ENCODE measurements at regions not wholly inside any gene's neighbourhood (a gene's known extent, or its start where the extent isn't known, plus 50 kb on each side); places are given as distances from the start of the nearest gene placed in this dataset.
"Not testable (repeated sequence)": the region's sequence is repeated elsewhere in the genome, so short reads cannot be mapped to it uniquely, and the experiment has no call there.

- DNase-seq (ENCODE audit: low read depth in 4 of 4, low spot score in 1 of 4) = no peak
These were observed 1090.2 kb upstream of the ACVR2A start for GRCh38 chr2:146754606-146755005.

GRCh38 chr2:146748046-146748445 is 1096.8 kb upstream of the ACVR2A start:
- DNase-seq (ENCODE audit: low read depth in 4 of 4, low spot score in 1 of 4) = no peak

GRCh38 chr2:146741260-146741659 is 1103.6 kb upstream of the ACVR2A start:
- DNase-seq (ENCODE audit: low read depth in 4 of 4, low spot score in 1 of 4) = no peak

- DNase-seq (ENCODE audit: low read depth in 4 of 4, low spot score in 1 of 4) = no peak
These were observed 1110.0 kb upstream of the ACVR2A start for GRCh38 chr2:146734821-146735190.

DNA sequence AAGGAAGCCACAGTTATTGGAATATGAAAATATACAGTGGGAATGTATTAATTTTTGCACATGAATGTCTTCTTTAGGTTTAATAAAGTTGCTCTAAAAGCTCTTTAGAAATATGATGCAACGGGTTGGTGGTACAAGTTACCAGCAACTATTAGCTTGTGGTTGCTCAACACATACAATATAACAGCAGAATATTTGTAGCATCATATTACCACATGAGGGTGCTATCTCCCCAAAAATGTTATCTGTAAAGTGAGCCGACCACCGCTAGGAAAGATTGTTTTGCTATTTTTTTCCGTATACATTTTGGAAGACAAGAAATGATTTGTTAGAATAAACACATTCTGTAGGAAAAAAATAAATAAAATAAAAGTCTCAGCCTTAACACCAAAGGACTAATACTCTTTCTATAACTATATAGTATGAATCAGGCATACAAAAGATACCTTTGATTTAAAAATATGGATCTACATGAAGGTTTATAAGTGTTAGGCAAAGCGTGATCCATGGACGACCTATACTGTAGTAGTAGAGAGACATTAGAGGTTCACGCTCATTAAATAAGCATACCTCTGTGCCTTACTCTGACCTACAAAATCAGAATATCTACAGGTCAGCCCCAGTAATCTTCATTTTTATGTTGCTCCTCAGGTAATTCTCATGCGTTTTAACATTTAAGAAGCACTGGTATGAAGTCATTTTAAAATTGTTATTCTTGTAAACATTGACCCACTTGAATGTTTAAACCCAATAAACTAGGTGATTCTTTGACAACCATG is 1110.6 kb upstream of the ACVR2A start:
- no peak for DNase-seq (ENCODE audit: low read depth in 4 of 4, low spot score in 1 of 4)

- no peak for DNase-seq (ENCODE audit: low read depth in 4 of 4, low spot score in 1 of 4)
These were observed 1113.9 kb upstream of the ACVR2A start for GRCh38 chr2:146730882-146731281.

- no peak for DNase-seq (ENCODE audit: low read depth in 4 of 4, low spot score in 1 of 4)
These were observed 1123.3 kb upstream of the ACVR2A start for GRCh38 chr2:146721486-146721885.

DNA sequence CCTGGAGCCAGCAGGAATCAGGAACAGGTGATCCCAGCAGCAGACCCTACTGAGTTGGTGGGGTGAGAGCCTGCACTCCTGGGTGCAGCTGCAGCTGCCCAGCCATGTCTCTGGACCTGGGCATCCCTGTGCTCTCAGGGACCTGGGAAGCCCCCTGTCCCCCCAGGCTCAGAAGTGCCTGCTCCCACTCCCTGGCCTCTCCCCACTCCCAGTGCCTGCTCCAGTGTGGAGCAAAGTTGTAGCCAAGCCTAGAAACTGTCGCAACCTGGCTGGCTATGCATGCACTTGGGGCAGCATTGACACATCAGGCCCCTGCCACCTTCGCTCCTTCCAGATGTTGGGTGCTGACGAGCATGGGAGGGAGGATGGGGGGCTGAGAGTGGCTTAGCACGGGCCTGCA is 1124.7 kb upstream of the ACVR2A start:
- no peak for DNase-seq (ENCODE audit: low read depth in 4 of 4, low spot score in 1 of 4)

DNA sequence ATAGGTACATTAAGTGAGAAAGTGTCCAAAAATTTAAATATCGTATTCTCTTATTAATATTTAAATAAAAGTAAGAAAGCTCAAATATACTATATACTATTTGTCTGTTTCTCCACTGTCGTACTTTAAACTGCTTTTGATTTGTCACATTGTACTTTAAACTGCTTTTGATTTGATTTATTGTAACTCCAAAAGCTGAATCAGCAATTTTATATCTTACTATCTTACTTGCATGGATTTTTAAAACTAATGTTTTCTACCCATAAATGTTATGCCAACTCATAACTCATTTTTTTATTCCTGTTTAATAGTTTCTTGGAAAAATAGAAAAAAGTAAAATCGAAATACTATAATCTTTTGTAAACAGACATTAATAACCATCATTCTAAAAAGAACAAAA is 1128.2 kb upstream of the ACVR2A start:
- no peak for DNase-seq (ENCODE audit: low read depth in 4 of 4, low spot score in 1 of 4)

- no peak for DNase-seq (ENCODE audit: low read depth in 4 of 4, low spot score in 1 of 4)
These were observed 1135.8 kb upstream of the ACVR2A start for GRCh38 chr2:146709004-146709403.

- no peak for DNase-seq (ENCODE audit: low read depth in 4 of 4, low spot score in 1 of 4)
These were observed 1143.6 kb upstream of the ACVR2A start for GRCh38 chr2:146701183-146701582.

DNA sequence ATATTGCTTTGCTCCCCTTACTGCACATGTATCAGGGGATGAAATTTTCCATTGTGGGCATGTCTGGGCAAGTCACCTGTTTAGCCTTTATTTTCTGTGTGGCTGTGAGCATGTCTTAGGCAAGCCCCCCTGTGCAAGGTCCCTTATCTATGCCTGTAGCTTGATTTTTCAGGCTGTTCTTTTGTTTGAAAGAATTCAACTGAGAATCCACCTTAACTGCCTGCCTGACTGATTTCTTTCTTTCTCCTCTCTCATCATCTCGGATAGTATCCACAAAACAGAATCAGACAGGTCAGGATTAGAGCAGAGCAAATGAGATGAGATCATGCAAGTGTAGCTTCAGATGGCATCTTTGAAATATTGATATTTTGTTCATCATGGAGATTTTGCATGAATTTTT is 1147.5 kb upstream of the ACVR2A start:
- DNase-seq (ENCODE audit: low read depth in 4 of 4, low spot score in 1 of 4) = no peak

DNA sequence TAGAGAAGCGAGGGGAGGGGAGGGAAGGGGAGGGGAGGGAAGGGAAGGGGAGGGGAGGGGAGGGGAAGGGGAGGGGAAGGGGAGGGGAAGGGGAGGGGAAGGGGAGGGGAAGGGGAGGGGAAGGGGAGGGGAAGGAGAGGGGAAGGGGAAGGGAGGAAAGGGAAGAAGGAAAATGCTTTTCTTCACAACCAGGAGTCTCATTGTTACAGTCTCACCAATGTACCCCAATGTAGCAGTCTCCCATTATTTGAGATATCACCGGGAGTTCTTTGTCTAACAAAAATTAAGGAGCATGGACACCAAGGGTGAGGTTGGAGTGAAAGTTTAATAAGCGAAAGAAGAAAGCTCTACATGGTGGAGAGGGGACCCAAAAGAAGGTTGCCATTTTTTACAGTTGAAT is 1148.0 kb upstream of the ACVR2A start:
- DNase-seq (ENCODE audit: low read depth in 4 of 4, low spot score in 1 of 4) = not testable (repeated sequence)

DNA sequence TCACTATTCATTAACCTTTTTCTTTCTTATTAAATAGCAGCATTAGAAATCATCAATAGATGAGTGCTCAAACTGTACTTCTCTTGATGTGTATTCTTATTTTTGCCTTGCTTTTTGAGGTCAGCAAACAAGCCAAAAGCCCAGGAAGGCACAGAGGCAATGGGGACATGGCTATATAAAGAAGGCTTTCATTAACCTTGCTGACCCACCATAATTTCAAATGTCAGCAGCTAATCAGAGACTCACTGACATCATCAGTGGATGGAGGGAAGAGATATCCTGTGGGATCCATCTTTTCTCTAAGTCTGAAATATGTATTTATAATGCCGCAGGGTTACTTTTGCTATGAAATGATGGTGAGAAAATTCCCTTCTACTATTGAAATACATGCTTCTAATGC is 1162.8 kb upstream of the ACVR2A start:
- no peak for DNase-seq (ENCODE audit: low read depth in 4 of 4, low spot score in 1 of 4)

- no peak for DNase-seq (ENCODE audit: low read depth in 4 of 4, low spot score in 1 of 4)
These were observed 1166.3 kb upstream of the ACVR2A start for GRCh38 chr2:146678516-146678915.

DNA sequence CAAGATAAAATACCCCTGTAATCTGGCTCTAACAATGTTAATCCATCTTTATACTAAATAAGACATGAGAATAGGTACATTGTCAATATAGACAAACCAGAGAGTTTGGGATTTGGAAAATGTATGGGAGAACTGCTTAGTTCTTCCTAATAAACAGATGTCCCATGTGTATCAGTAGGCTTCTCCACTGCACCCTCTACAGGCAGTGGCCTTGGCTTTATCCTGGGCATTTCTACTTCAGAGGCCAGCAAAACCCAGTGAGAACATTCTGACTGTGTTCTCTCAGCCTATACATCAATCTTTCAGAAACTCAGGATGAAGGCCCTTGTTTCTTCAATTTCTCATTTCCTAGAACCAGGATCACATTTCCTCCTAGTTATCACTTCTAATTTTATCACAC is 1167.5 kb upstream of the ACVR2A start:
- DNase-seq (ENCODE audit: low read depth in 4 of 4, low spot score in 1 of 4) = no peak

- DNase-seq (ENCODE audit: low read depth in 4 of 4, low spot score in 1 of 4) = no peak
These were observed 1175.1 kb upstream of the ACVR2A start for GRCh38 chr2:146669735-146670134.

DNA sequence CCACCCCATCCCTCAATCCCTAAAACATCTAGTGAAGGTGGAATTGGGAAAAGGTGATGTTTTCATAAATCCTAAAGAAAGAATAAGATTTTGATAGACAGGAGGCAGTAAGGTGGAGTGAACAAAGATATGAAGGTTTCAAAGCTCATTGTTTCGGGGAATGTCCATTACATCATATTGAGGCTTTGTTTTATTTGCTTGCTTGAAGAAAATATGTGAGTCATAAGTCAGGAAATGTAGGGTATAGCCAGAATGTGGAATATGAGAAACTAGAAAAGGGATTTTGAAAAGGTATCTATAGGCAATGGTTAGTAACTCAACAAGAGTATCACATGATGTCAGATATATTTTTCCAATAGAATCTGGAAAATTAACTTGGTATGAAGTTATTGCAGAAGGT is 1178.5 kb upstream of the ACVR2A start:
- DNase-seq (ENCODE audit: low read depth in 4 of 4, low spot score in 1 of 4) = no peak

GRCh38 chr2:146665800-146666199 is 1179.0 kb upstream of the ACVR2A start:
- DNase-seq (ENCODE audit: low read depth in 4 of 4, low spot score in 1 of 4) = no peak

DNA sequence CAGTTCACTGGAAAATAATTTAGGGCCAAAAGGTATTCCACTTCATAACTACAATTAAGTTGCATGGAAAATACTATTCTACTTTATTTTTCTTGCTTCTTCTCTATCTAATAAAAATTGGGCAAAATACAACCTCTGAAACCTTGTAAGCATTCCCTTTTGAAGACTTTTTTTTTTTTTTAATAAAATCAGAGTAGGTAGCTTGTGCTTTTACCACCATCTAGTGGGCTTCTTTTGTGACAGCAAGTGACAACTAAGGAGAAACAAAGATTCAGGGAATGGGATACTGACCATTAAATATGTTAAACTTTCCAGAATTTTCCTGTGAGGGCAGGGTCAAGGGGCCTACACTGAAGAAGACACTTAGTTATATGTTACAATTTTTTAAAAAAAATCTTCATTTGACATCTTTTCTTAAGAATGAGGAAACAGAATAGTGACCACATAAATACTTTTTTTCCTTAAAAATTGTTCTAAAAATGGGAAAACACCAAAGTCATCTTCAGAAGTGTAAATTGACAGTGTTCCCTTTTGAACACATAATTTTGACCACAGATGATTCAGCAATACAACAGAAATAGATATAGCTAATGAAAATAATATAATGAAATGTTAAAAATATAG is 1183.2 kb upstream of the ACVR2A start:
- no peak for DNase-seq (ENCODE audit: low read depth in 4 of 4, low spot score in 1 of 4)

- no peak for DNase-seq (ENCODE audit: low read depth in 4 of 4, low spot score in 1 of 4)
These were observed 1184.9 kb upstream of the ACVR2A start for GRCh38 chr2:146659976-146660375.

DNA sequence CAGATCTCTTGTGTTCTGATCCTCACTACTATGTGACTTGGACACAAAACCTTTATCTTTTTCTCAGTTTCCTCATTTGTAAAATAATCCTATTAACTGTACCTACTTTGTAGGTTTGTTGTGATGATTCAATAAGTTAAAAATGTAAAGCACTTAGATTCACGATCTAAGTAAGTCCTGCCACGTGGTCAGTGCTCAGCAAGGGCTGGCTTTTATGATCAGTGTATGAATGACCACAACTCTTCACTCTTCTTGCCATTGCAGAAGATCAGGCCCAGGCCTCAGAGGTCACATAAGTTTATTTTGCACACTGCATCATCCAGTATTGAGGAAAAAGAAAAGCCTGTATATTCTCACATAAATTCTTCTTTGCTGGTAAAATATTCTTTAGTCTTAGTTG is 1192.5 kb upstream of the ACVR2A start:
- DNase-seq (ENCODE audit: low read depth in 4 of 4, low spot score in 1 of 4) = no peak

GRCh38 chr2:146651361-146651760 is 1193.5 kb upstream of the ACVR2A start:
- DNase-seq (ENCODE audit: low read depth in 4 of 4, low spot score in 1 of 4) = no peak

Data from stimulated activated CD4-positive, alpha-beta T cell treated with anti-CD3 and anti-CD28 coated beads, Interleukin-1b, Interleukin-23, amount 100 ng/mL, for 24 hours (primary cell).